DND-41 (cell line): ENCODE measurements at regions not wholly inside any gene's neighbourhood (a gene's known extent, or its start where the extent isn't known, plus 50 kb on each side); places are given as distances from the start of the nearest gene placed in this dataset.

ENCODE experiments used
- ATAC-seq: fragments of 200-7000 bp; cut with Tn5 transposase; 3 replicates; pipeline ENCODE4 v1.9.1; 2021; ENCODE audit warnings: low read depth; ENCODE audit not compliant: insufficient read depth
- DNase-seq: peaks from one replicate; pipeline ENCODE4 v3.0.0-alpha.2; 2020
- H2AFZ ChIP-seq: 2 replicates; pipeline ENCODE4 v1.6.0; 2012; ENCODE audit warnings: low read depth, low read length
- H3K27ac ChIP-seq: 2 replicates; pipeline ENCODE4 v1.5.1; 2012; ENCODE audit warnings: low read length, inconsistent platforms
- H3K27me3 ChIP-seq: fragments of 200-600 bp; sonication (generic); 2 replicates; pipeline ENCODE4 v1.6.0; 2012; ENCODE audit warnings: low read length, mild to moderate bottlenecking, inconsistent platforms; ENCODE audit not compliant: insufficient read depth, poor library complexity
- H3K36me3 ChIP-seq: 2 replicates; pipeline ENCODE4 v1.5.1; 2012; ENCODE audit warnings: low read length, inconsistent platforms; ENCODE audit not compliant: insufficient read depth
- H3K4me1 ChIP-seq: 2 replicates; pipeline ENCODE4 v1.5.1; 2012; ENCODE audit warnings: mild to moderate bottlenecking, low read length; ENCODE audit not compliant: insufficient read depth
- H3K4me2 ChIP-seq: 2 replicates; pipeline ENCODE4 v1.6.0; 2012; ENCODE audit warnings: mild to moderate bottlenecking, moderate library complexity, low read length, inconsistent platforms; ENCODE audit not compliant: insufficient read depth
- H3K4me3 ChIP-seq, 2 experiments: fragments of 200-600 bp in 1 of 2; shearing (Covaris generic) in 1 of 2; 2 replicates each; pipeline ENCODE4 v1.5.1; 2012 to 2016; ENCODE audit warnings: inconsistent platforms in 2 of 2, low read length in 2 of 2, mild to moderate bottlenecking in 2 of 2, low read depth in 1 of 2, moderate library complexity in 1 of 2
- H3K79me2 ChIP-seq: 2 replicates; pipeline ENCODE4 v1.6.0; 2012; ENCODE audit warnings: low read length, inconsistent platforms; ENCODE audit not compliant: insufficient read depth
- H3K9ac ChIP-seq: 2 replicates; pipeline ENCODE4 v1.6.0; 2012; ENCODE audit warnings: low read depth, mild to moderate bottlenecking, inconsistent platforms, low read length, moderate library complexity
- H3K9me3 ChIP-seq: 2 replicates; pipeline ENCODE4 v1.5.1; 2012; ENCODE audit warnings: low read length, moderate library complexity, mild to moderate bottlenecking, inconsistent platforms; ENCODE audit not compliant: insufficient read depth, severe bottlenecking
- H4K20me1 ChIP-seq: 2 replicates; pipeline ENCODE4 v1.6.0; 2012; ENCODE audit warnings: low read length; ENCODE audit not compliant: insufficient read depth
- EZH2 ChIP-seq: IDR thresholded peaks from 3 replicates; pipeline ENCODE4 v1.6.1; 2012; ENCODE audit warnings: borderline replicate concordance, low read depth, mild to moderate bottlenecking, moderate library complexity, low read length, inconsistent platforms; ENCODE audit not compliant: severe bottlenecking
- TF ChIP-seq, protein P1 (sequence below): IDR thresholded peaks from 2 replicates; pipeline ENCODE4 v1.5.1; 2012; ENCODE audit warnings: borderline replicate concordance, low read length, moderate library complexity, mild to moderate bottlenecking; ENCODE audit not compliant: poor library complexity, severe bottlenecking; ENCODE audit errors: extremely low read depth

DNA sequence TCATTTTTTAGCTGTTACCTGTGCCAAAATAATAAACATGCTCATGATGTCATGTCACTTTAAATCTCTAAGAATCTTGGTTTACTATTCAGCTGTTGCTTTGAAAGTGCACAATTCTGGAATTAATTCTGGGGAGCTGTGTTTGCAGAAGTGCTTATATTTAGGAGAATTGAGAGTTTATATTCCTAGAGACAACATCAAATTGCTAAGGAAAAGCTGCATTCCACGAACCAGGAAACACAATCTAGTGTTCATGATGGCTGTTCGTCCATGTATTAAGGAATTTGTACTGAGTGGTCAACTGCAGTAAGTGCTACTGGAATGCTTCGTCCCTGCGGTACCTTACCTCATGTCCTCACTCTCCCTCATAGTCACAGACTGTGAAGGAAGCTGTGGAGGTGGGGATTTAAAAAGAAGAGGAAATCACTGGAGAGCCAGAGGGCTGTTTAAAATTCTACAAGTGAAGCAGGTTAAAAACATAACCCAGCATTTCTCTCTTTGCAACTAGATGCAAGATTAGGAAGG, 161.0 kb downstream of the TRMT11 start:
- Histone ChIP-seq H3K36me3 (no peaks in the 10 kb centered on the region), H3K27me3 (no peaks in the 10 kb centered on the region), H3K9ac (no peak overlapping the region), H3K27ac (no peak overlapping the region), H2AFZ (no peak overlapping the region), H3K4me2 (no peak overlapping the region), H3K4me1 (no peaks in the 10 kb centered on the region), H3K4me3 (no peak overlapping the region), H3K79me2 (no peaks in the 10 kb centered on the region), H3K9me3 (no peaks in the 10 kb centered on the region), H4K20me1 (no peaks in the 10 kb centered on the region)
- ATAC-seq (no peak), DNase-seq (no peak)
- no peak for TF ChIP-seq EZH2
- TF ChIP-seq, protein P1, sequence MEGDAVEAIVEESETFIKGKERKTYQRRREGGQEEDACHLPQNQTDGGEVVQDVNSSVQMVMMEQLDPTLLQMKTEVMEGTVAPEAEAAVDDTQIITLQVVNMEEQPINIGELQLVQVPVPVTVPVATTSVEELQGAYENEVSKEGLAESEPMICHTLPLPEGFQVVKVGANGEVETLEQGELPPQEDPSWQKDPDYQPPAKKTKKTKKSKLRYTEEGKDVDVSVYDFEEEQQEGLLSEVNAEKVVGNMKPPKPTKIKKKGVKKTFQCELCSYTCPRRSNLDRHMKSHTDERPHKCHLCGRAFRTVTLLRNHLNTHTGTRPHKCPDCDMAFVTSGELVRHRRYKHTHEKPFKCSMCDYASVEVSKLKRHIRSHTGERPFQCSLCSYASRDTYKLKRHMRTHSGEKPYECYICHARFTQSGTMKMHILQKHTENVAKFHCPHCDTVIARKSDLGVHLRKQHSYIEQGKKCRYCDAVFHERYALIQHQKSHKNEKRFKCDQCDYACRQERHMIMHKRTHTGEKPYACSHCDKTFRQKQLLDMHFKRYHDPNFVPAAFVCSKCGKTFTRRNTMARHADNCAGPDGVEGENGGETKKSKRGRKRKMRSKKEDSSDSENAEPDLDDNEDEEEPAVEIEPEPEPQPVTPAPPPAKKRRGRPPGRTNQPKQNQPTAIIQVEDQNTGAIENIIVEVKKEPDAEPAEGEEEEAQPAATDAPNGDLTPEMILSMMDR = no peak

DNA sequence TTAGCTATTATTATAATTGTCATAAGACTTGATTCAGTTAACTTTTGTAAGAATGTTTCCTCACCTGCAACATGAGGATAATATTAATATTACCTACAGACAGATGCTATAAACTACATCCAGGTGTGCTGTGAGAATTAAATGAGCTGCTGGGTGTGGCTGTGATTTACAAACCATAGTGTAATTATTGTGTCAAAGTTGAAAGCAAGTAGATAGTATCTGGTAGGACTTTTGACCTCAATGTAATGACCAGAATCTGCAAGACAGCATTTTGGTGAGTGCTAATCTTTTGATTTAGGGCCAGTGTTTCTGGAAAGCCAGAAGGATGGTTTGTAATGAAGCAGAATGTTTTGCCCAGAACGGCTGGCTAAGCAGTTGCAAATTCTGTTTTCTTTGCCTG, 162.5 kb downstream of the TRMT11 start:
- H3K27ac ChIP-seq = no peak overlapping the region
- ATAC-seq (no peak), DNase-seq (no peak)
- H3K27me3 ChIP-seq = no peaks in the 10 kb centered on the region
- H2AFZ ChIP-seq = no peak overlapping the region
- TF ChIP-seq EZH2 = no peak
- TF ChIP-seq, protein P1 = no peak
- no peak overlapping the region for H3K4me2 ChIP-seq
- H4K20me1 ChIP-seq = no peaks in the 10 kb centered on the region
- no peaks in the 10 kb centered on the region for H3K36me3 ChIP-seq
- H3K4me3 ChIP-seq = no peak overlapping the region
- no peak overlapping the region for H3K9ac ChIP-seq
- no peaks in the 10 kb centered on the region for H3K4me1 ChIP-seq
- no peaks in the 10 kb centered on the region for H3K79me2 ChIP-seq
- no peaks in the 10 kb centered on the region for H3K9me3 ChIP-seq

DNA sequence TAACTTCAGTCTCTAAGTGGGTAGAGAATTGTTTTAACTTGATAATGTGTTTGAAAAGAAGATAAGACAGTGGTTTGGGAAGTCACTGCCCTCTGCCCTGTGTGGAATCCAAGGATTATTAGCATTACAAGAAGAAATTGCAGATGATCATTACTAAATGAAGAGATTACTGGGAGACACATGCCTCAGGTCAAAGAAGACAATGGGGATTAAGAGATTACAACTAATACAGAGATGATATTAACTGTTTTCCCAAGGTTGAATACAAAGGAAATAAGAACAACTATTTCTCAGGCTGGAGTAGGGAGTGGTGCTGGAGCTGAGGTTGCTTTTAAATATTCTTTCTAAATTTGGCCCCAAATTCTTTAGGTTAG, 166.0 kb downstream of the TRMT11 start:
- Histone ChIP-seq H3K36me3 (no peaks in the 10 kb centered on the region), H4K20me1 (no peaks in the 10 kb centered on the region), H3K9me3 (no peaks in the 10 kb centered on the region), H3K9ac (no peak overlapping the region), H3K27ac (no peak overlapping the region), H3K79me2 (no peaks in the 10 kb centered on the region), H3K4me3 (no peak overlapping the region), H3K4me2 (no peak overlapping the region), H3K4me1 (no peaks in the 10 kb centered on the region), H2AFZ (no peak overlapping the region), H3K27me3 (no peaks in the 10 kb centered on the region)
- ATAC-seq (no peak), DNase-seq (no peak)
- TF ChIP-seq EZH2 = no peak
- TF ChIP-seq, protein P1 = no peak

DNA sequence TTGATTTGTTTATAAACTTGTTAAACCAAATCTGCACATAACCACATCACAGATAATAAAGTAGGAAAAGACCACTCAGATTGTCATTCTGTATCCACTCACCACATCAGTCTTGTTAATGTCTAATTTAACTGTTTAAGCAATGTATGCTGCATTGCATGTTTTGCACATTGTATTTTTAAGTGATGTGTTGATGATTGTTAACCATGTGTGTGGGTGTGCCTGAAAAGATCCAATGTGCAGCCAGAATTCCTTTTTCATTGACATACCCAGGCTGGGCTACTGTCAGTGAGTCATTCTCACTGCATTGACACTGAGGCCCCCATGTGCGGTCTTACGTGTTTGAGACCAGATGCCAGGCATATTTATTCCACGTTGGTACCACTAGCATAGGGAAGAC, 167.3 kb downstream of the TRMT11 start:
- H3K4me1 ChIP-seq = no peaks in the 10 kb centered on the region
- TF ChIP-seq, protein P1 = no peak
- TF ChIP-seq EZH2 = no peak
- H2AFZ ChIP-seq = no peak overlapping the region
- DNase-seq (no peak), ATAC-seq (no peak)
- no peak overlapping the region for H3K27ac ChIP-seq
- H3K4me2 ChIP-seq = no peak overlapping the region
- no peaks in the 10 kb centered on the region for H3K9me3 ChIP-seq
- H3K9ac ChIP-seq = no peak overlapping the region
- H3K27me3 ChIP-seq = no peaks in the 10 kb centered on the region
- H3K79me2 ChIP-seq = no peaks in the 10 kb centered on the region
- H3K36me3 ChIP-seq = no peaks in the 10 kb centered on the region
- H3K4me3 ChIP-seq = no peak overlapping the region
- H4K20me1 ChIP-seq = no peaks in the 10 kb centered on the region
